ENCODE measurements at regions not wholly inside any gene's neighbourhood (a gene's known extent, or its start where the extent isn't known, plus 50 kb on each side); places are given as distances from the start of the nearest gene placed in this dataset.

DNA sequence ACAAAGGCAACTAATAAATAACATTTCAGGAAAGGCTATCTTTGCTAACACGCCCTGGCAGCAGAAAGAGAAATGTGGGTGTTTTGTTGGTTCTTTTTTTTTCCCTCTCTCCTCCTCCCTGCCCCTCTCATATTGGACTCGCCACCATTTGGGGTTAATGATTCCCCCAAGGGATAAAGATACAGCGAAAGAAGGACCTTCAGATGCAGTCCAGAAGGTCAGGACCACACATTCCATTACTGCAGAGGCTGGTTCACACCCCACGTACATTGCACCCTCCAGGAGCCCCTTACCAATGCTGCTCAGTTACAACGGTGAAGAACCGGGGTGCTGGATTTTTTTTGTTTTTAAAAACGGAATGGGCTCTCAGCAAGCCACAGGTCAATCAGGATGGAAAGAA, 156.9 kb upstream of the TIAM1 start:
- ATAC-seq: no peak
- ChIA-PET CTCF (no interaction called here), POLR2A (interaction anchor here (0.6 to 1.4 kb wide), 2 partner anchors 58 to 306 kb away, joined by 3 to 4 read pairs; no protein-coding TSS in a partner anchor)
- Mint-ChIP-seq H3K9me3 (no peaks in the 10 kb centered on the region), H3K27ac (no peak overlapping the region), H3K4me1 (peaks cover 43% of the 10 kb centered on the region), H3K27me3 (ENCODE audit: low read depth) (no peaks in the 10 kb centered on the region), H3K4me3 (no peak overlapping the region), H3K36me3 (no peaks in the 10 kb centered on the region)
- no peak for TF ChIP-seq KAT7 (CRISPR knock-in tag; IDR thresholded peaks at IDR 0.05; ENCODE audit: borderline replicate concordance)
- DNase-seq (ENCODE audit: low spot score): no peak

GRCh38 chr21:31500071-31500470, 156.0 kb upstream of the TIAM1 start:
- ChIA-PET POLR2A (interaction anchor here (1.4 kb wide), 1 partner anchor 59 kb away, joined by 3 read pairs; no protein-coding TSS in a partner anchor), CTCF (interaction anchor here (0.7 to 1.7 kb wide), 3 partner anchors 9 to 59 kb away, joined by 3 to 7 read pairs (median 5); no protein-coding TSS in a partner anchor)
- H3K4me1 Mint-ChIP-seq: peaks cover 37% of the 10 kb centered on the region
- no peak for DNase-seq (ENCODE audit: low spot score)
- H3K36me3 Mint-ChIP-seq: no peaks in the 10 kb centered on the region
- H3K9me3 Mint-ChIP-seq: no peaks in the 10 kb centered on the region
- no peak for ATAC-seq
- peak overlapping the region; percentile 26; the same call in 1 of the 2 replicates for H3K27ac Mint-ChIP-seq
- no peak overlapping the region for H3K4me3 Mint-ChIP-seq
- no peaks in the 10 kb centered on the region for H3K27me3 Mint-ChIP-seq (ENCODE audit: low read depth)
- TF ChIP-seq CTCF (IDR thresholded peaks at IDR 0.05) (no peak), NR1H2 (CRISPR knock-in tag; IDR thresholded peaks at IDR 0.05) (no peak), MXD4 (CRISPR knock-in tag; IDR thresholded peaks at IDR 0.05; ENCODE audit: borderline replicate concordance) (no peak), GRHL2 (CRISPR knock-in tag; IDR thresholded peaks at IDR 0.05; ENCODE audit: insufficient replicate concordance, severe bottlenecking) (no peak), ZNF671 (CRISPR knock-in tag; IDR thresholded peaks at IDR 0.05) (no peak), PRRX2 (CRISPR knock-in tag; IDR thresholded peaks at IDR 0.05) (no peak), GABPB1 (CRISPR knock-in tag; IDR thresholded peaks at IDR 0.05) (no peak)
- TF ChIP-seq, protein P1, sequence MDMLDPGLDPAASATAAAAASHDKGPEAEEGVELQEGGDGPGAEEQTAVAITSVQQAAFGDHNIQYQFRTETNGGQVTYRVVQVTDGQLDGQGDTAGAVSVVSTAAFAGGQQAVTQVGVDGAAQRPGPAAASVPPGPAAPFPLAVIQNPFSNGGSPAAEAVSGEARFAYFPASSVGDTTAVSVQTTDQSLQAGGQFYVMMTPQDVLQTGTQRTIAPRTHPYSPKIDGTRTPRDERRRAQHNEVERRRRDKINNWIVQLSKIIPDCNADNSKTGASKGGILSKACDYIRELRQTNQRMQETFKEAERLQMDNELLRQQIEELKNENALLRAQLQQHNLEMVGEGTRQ (CRISPR knock-in tag; IDR thresholded peaks at IDR 0.05): no peak

GRCh38 chr21:31498985-31499384, 154.9 kb upstream of the TIAM1 start:
- no peaks in the 10 kb centered on the region for H3K27me3 Mint-ChIP-seq (ENCODE audit: low read depth)
- H3K27ac Mint-ChIP-seq: peak overlapping the region; percentile 78
- no peaks in the 10 kb centered on the region for H3K9me3 Mint-ChIP-seq
- DNase-seq (ENCODE audit: low spot score) (no peak), ATAC-seq (peak; percentile 86)
- H3K4me1 Mint-ChIP-seq: peaks cover 28% of the 10 kb centered on the region
- TF ChIP-seq ZNF423 (CRISPR knock-in tag; IDR thresholded peaks at IDR 0.05) (no peak), HMGA2 (CRISPR knock-in tag; IDR thresholded peaks at IDR 0.05) (no peak), PRRX2 (CRISPR knock-in tag; IDR thresholded peaks at IDR 0.05) (no peak), MXD4 (CRISPR knock-in tag; IDR thresholded peaks at IDR 0.05; ENCODE audit: borderline replicate concordance) (no peak)
- TF ChIP-seq, protein P1 (CRISPR knock-in tag; IDR thresholded peaks at IDR 0.05): no peak
- ChIA-PET POLR2A (no interaction called here), CTCF (interaction anchor here (0.9 to 2.2 kb wide), 5 partner anchors 39 to 82 kb away, joined by 3 to 16 read pairs (median 5); no protein-coding TSS in a partner anchor)
- no peaks in the 10 kb centered on the region for H3K36me3 Mint-ChIP-seq
- H3K4me3 Mint-ChIP-seq: no peak overlapping the region

GRCh38 chr21:31497914-31498313, 153.9 kb upstream of the TIAM1 start:
- Mint-ChIP-seq H3K9me3 (no peaks in the 10 kb centered on the region), H3K4me3 (no peak overlapping the region), H3K27ac (peak overlapping the region; percentile 65; the same call in 1 of the 2 replicates), H3K4me1 (peaks cover 23% of the 10 kb centered on the region), H3K27me3 (ENCODE audit: low read depth) (no peaks in the 10 kb centered on the region), H3K36me3 (no peaks in the 10 kb centered on the region)
- CTCF ChIA-PET: interaction anchor here (1.2 to 2.2 kb wide), 2 partner anchors 11 to 83 kb away, joined by 3 to 16 read pairs; no protein-coding TSS in a partner anchor
- POLR2A ChIA-PET: interaction anchor here (0.6 kb wide), 1 partner anchor 1208 kb away, joined by 3 read pairs; the partner anchor contains the start of gene KRTAP25-1
- no peak for DNase-seq (ENCODE audit: low spot score)
- ATAC-seq: no peak
- no peak for TF ChIP-seq ZSCAN18 (CRISPR knock-in tag; IDR thresholded peaks at IDR 0.05)
- no peak for TF ChIP-seq GABPB1 (CRISPR knock-in tag; IDR thresholded peaks at IDR 0.05)
- no peak for TF ChIP-seq ZBTB43 (CRISPR knock-in tag; IDR thresholded peaks at IDR 0.05)
- TF ChIP-seq ZNF263 (CRISPR knock-in tag; IDR thresholded peaks at IDR 0.05; ENCODE audit: low read depth): no peak
- TF ChIP-seq ZNF416 (CRISPR knock-in tag; IDR thresholded peaks at IDR 0.05): no peak
- TF ChIP-seq, protein P1 (CRISPR knock-in tag; IDR thresholded peaks at IDR 0.05): no peak
- TF ChIP-seq PREB (CRISPR knock-in tag; IDR thresholded peaks at IDR 0.05; ENCODE audit: borderline replicate concordance): no peak
- no peak for TF ChIP-seq ATF1 (CRISPR knock-in tag; IDR thresholded peaks at IDR 0.05)

Data from WTC11 (cell line).